Hepatocyte (in vitro differentiated cells): ENCODE measurements at regions not wholly inside any gene's neighbourhood (a gene's known extent, or its start where the extent isn't known, plus 50 kb on each side); places are given as distances from the start of the nearest gene placed in this dataset.
A peak's percentile ranks its signal among the peaks of the same experiment; 100 is the strongest.

Experiments used
- DNase-seq: peaks from one replicate; pipeline ENCODE4 v3.0.0-alpha.2; 2016; ENCODE audit warnings: low spot score
- H2AFZ ChIP-seq: fragments of 200-600 bp; sonication (generic); 2 replicates; pipeline ENCODE4 v1.6.0; 2016; ENCODE audit warnings: antibody characterized with exemption, mild to moderate bottlenecking
- H3K27ac ChIP-seq: fragments of 200-600 bp; sonication (generic); 2 replicates; pipeline ENCODE4 v1.5.1; 2016; ENCODE audit warnings: mild to moderate bottlenecking
- H3K27me3 ChIP-seq: fragments of 200-600 bp; sonication (generic); 2 replicates; pipeline ENCODE4 v1.6.1; 2016
- H3K36me3 ChIP-seq: fragments of 200-600 bp; sonication (generic); replicated peaks from 2 replicates; pipeline ENCODE4 v1.5.1; 2016; ENCODE audit warnings: low read depth; ENCODE audit not compliant: insufficient read depth
- H3K4me1 ChIP-seq: fragments of 200-600 bp; sonication (generic); 2 replicates; pipeline ENCODE4 v1.5.1; 2016; ENCODE audit warnings: mild to moderate bottlenecking, moderate library complexity; ENCODE audit not compliant: insufficient read depth
- H3K4me2 ChIP-seq: fragments of 200-600 bp; sonication (generic); 2 replicates; pipeline ENCODE4 v1.6.0; 2016
- H3K4me3 ChIP-seq: fragments of 200-600 bp; sonication (generic); 2 replicates; pipeline ENCODE4 v1.5.1; 2016; ENCODE audit warnings: mild to moderate bottlenecking
- H3K79me2 ChIP-seq: fragments of 200-600 bp; sonication (generic); 2 replicates; pipeline ENCODE4 v1.6.0; 2017; ENCODE audit warnings: mild to moderate bottlenecking
- H3K9me2 ChIP-seq: fragments of 200-600 bp; sonication (generic); replicated peaks from 2 replicates; pipeline ENCODE4 v1.6.0; 2017; ENCODE audit warnings: mild to moderate bottlenecking; ENCODE audit not compliant: insufficient read depth
- H3K9me3 ChIP-seq: fragments of 200-600 bp; sonication (generic); 2 replicates; pipeline ENCODE4 v1.5.1; 2016; ENCODE audit warnings: low read depth, mild to moderate bottlenecking
- H4K20me1 ChIP-seq: fragments of 200-600 bp; sonication (generic); 2 replicates; pipeline ENCODE4 v1.6.0; 2016; ENCODE audit warnings: mild to moderate bottlenecking; ENCODE audit not compliant: insufficient read depth, poor library complexity, severe bottlenecking
- EZH2 ChIP-seq: fragments of 200-600 bp; sonication (generic); IDR thresholded peaks from 2 replicates; pipeline ENCODE4 v1.6.1; 2016; ENCODE audit warnings: antibody characterized with exemption, mild to moderate bottlenecking, borderline replicate concordance
- EZH2phosphoT487 ChIP-seq: fragments of 200-600 bp; sonication (generic); IDR thresholded peaks from one replicate; pipeline ENCODE4 v1.6.1; 2018; ENCODE audit warnings: antibody characterized with exemption, mild to moderate bottlenecking, low read depth, moderate library complexity; ENCODE audit not compliant: unreplicated experiment, severe bottlenecking
- WGBS: methylation state at CpG from one replicate; pipeline ENCODE4 v1.1.6; 2016; ENCODE audit warnings: low lambda C conversion rate; ENCODE audit errors: missing lambda C conversion rate; 5-methylcytosine and 5-hydroxymethylcytosine counted together
- TF ChIP-seq, protein P1 (sequence below): fragments of 200-600 bp; sonication (generic); IDR thresholded peaks from 2 replicates; pipeline ENCODE4 v1.5.1; 2016; ENCODE audit warnings: antibody characterized with exemption, mild to moderate bottlenecking; ENCODE audit not compliant: poor library complexity

DNA sequence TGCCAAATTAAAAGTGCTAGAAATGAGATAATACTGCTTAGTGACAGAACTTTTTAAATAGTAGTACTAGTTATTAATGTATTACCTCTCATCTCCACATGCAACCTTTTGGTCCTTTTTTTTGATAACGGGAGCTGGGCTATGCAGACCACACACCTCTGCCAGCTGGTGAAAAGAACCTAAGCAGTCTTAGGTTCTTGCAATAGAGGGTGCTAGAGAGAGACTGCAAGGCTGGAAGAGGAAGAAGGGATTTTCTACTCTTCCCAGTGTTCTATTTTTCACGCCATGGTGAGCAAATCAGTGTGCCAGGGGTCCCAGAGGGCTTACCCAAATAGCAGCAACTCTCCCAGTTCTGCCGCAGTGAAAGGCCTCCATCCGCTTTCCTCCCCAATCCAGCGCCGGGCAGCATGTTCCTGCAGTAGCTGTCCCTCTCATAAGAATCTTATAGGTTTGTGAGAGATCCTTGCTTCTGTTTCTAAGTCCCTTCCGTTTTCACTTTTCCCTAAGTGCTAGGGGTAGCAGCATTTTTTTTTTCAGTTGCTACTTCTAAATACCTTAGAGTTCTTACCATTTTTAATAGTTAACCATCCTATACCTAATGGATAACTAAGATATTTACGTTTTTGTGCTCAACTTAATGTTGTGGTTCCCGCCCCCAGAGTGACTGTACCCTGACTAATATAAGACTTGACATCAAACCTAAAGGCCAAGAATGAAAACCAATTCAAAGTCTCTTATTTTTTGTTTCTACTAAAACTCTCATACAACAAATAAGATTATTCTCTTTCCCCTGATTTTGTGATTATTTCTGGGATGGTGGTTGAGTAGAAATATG, 69.4 kb upstream of the UBE2E3 start:
- H3K4me2 ChIP-seq = no peak overlapping the region
- no peaks in the 10 kb centered on the region for H3K27me3 ChIP-seq
- no peak overlapping the region for H2AFZ ChIP-seq
- TF ChIP-seq EZH2 (no peak), EZH2phosphoT487 (no peak)
- TF ChIP-seq, protein P1, sequence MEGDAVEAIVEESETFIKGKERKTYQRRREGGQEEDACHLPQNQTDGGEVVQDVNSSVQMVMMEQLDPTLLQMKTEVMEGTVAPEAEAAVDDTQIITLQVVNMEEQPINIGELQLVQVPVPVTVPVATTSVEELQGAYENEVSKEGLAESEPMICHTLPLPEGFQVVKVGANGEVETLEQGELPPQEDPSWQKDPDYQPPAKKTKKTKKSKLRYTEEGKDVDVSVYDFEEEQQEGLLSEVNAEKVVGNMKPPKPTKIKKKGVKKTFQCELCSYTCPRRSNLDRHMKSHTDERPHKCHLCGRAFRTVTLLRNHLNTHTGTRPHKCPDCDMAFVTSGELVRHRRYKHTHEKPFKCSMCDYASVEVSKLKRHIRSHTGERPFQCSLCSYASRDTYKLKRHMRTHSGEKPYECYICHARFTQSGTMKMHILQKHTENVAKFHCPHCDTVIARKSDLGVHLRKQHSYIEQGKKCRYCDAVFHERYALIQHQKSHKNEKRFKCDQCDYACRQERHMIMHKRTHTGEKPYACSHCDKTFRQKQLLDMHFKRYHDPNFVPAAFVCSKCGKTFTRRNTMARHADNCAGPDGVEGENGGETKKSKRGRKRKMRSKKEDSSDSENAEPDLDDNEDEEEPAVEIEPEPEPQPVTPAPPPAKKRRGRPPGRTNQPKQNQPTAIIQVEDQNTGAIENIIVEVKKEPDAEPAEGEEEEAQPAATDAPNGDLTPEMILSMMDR = no peak
- H4K20me1 ChIP-seq = no peaks in the 10 kb centered on the region
- no peaks in the 10 kb centered on the region for H3K79me2 ChIP-seq
- no peak for DNase-seq
- H3K9me3 ChIP-seq = no peaks in the 10 kb centered on the region
- no peak overlapping the region for H3K27ac ChIP-seq
- H3K9me2 ChIP-seq = no peaks in the 10 kb centered on the region
- H3K4me1 ChIP-seq = no peaks in the 10 kb centered on the region
- H3K4me3 ChIP-seq = no peak overlapping the region
- H3K36me3 ChIP-seq = no peaks in the 10 kb centered on the region
- 86% methylated on average over 9 of the region's 9 CpGs for WGBS

DNA sequence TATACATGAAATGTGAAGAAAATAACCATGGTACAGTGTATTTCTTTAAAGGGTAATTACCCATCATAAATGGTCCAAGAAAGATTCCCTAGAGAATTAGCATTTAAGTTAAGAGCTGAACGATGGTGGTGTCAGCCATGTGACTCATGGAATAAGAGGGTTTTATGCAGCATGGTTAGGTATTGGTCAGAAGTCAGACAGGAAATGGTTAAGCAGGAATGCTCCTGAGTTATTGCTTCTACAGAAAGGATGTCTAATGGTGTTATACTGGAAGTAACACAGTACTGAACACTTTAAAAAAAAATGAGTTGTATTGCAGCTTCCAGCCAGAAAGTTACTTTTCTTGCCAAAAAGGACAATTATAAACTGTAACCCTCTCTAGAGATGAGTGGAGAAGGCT, 72.7 kb upstream of the UBE2E3 start:
- Histone ChIP-seq H3K4me2 (peak overlapping the region; percentile 2), H3K27ac (no peak overlapping the region), H3K27me3 (no peaks in the 10 kb centered on the region), H3K79me2 (no peaks in the 10 kb centered on the region), H3K9me2 (no peaks in the 10 kb centered on the region), H3K9me3 (no peaks in the 10 kb centered on the region), H3K36me3 (no peaks in the 10 kb centered on the region), H3K4me3 (no peak overlapping the region), H3K4me1 (peaks cover 3% of the 10 kb centered on the region), H4K20me1 (no peaks in the 10 kb centered on the region), H2AFZ (no peak overlapping the region)
- DNase-seq = no peak
- TF ChIP-seq EZH2phosphoT487 = no peak
- 52% methylated on average over 1 of the region's 1 CpG for WGBS

DNA sequence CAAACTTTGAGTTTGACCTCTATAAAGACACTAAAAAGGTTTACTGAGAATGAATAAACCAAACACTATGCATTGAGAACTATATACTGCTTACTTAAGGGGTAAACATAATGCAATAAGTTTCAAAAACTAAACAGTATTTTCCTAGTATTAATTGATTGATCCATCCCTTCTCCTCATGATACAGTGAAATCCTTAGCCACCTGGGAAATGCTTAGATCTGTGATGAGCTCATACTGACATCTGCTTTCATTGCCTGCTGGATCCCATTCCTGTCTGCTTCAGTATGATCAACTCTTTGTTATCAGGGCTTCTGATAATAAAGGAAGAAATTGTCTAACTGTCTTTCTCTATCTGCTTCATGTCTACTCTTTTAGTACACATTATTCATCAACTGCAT, 74.9 kb upstream of the UBE2E3 start:
- no peak overlapping the region for H2AFZ ChIP-seq
- H3K9me2 ChIP-seq = no peaks in the 10 kb centered on the region
- no peak for DNase-seq
- H3K4me1 ChIP-seq = peaks cover 3% of the 10 kb centered on the region
- no peak for TF ChIP-seq EZH2phosphoT487
- TF ChIP-seq, protein P1 = no peak
- TF ChIP-seq EZH2 = no peak
- no peaks in the 10 kb centered on the region for H3K27me3 ChIP-seq
- H3K79me2 ChIP-seq = no peaks in the 10 kb centered on the region
- no peak overlapping the region for H3K27ac ChIP-seq
- no peaks in the 10 kb centered on the region for H3K9me3 ChIP-seq
- no peaks in the 10 kb centered on the region for H4K20me1 ChIP-seq
- H3K36me3 ChIP-seq = no peaks in the 10 kb centered on the region
- H3K4me2 ChIP-seq = no peak overlapping the region
- no peak overlapping the region for H3K4me3 ChIP-seq

DNA sequence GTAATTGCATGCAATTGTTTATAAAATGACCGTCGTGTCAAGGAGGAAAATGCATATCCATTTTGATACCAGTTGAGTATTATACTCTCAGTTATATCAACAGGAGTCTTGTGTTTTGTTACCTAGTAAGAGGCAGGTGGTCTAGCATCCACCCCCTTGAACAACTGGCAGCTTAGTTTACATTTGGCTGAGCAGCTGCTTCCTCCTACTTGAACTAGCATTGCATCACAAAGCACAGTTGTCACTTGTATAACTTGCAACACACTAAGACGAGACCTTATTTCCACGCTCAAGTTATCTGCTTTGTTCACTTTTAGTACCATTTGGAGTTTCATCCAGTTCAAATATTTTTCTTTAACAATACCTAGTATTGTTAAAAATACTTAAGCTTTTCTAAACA, 75.4 kb upstream of the UBE2E3 start:
- H3K79me2 ChIP-seq = no peaks in the 10 kb centered on the region
- no peak overlapping the region for H2AFZ ChIP-seq
- no peak overlapping the region for H3K27ac ChIP-seq
- H3K4me2 ChIP-seq = no peak overlapping the region
- no peak overlapping the region for H3K4me3 ChIP-seq
- no peaks in the 10 kb centered on the region for H3K27me3 ChIP-seq
- DNase-seq = no peak
- peaks cover 3% of the 10 kb centered on the region for H3K4me1 ChIP-seq
- H3K36me3 ChIP-seq = no peaks in the 10 kb centered on the region
- H3K9me2 ChIP-seq = no peaks in the 10 kb centered on the region
- H4K20me1 ChIP-seq = no peaks in the 10 kb centered on the region
- H3K9me3 ChIP-seq = no peaks in the 10 kb centered on the region
- WGBS = 37% methylated on average over 4 of the region's 4 CpGs
- TF ChIP-seq EZH2 = no peak
- TF ChIP-seq EZH2phosphoT487 = no peak
